ENCODE measurements at regions not wholly inside any gene's neighbourhood (a gene's known extent, or its start where the extent isn't known, plus 50 kb on each side); places are given as distances from the start of the nearest gene placed in this dataset.

GRCh38 chr9:109972026-109972882 is 192.3 kb downstream of the PALM2AKAP2 start:
- Histone ChIP-seq H3K27me3 (no peaks in the 10 kb centered on the region), H3K36me3 (no peaks in the 10 kb centered on the region), H3K9me3 (no peaks in the 10 kb centered on the region), H3K4me3 (no peak overlapping the region), H3K4me1 (peaks cover 0 to 35% (median 10%) of the 10 kb centered on the region in 4 donors), H3K27ac (peak overlapping the region in 2 of 4 donors; percentile 50 to 78)
- peak in 2 of 3 donors; percentile 68 to 75 for DNase-seq
- TF ChIP-seq POLR2A (IDR thresholded peaks at IDR 0.05), result no peak
- TF ChIP-seq, protein P1, sequence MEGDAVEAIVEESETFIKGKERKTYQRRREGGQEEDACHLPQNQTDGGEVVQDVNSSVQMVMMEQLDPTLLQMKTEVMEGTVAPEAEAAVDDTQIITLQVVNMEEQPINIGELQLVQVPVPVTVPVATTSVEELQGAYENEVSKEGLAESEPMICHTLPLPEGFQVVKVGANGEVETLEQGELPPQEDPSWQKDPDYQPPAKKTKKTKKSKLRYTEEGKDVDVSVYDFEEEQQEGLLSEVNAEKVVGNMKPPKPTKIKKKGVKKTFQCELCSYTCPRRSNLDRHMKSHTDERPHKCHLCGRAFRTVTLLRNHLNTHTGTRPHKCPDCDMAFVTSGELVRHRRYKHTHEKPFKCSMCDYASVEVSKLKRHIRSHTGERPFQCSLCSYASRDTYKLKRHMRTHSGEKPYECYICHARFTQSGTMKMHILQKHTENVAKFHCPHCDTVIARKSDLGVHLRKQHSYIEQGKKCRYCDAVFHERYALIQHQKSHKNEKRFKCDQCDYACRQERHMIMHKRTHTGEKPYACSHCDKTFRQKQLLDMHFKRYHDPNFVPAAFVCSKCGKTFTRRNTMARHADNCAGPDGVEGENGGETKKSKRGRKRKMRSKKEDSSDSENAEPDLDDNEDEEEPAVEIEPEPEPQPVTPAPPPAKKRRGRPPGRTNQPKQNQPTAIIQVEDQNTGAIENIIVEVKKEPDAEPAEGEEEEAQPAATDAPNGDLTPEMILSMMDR (IDR thresholded peaks at IDR 0.05), result peak in 2 of 6 experiments; percentile 20 to 35

DNA sequence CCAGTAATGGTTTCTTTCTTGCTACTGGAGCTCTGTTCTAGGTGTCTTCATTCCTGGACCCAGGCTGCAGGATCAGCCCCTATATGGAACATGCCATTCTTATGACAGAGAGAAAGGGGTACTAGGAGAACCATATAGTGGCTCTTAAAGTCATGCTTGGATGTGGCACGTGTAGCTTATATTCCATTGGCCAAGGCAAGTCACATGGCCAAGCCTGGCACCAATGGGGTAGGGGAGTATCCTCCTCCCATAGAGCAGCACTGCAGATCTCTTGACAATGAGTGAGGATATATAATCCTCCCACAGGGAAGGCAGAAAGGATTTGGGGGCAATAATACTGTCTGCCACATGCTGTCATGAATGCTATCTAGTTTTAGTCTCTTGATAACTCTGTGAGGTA is 193.3 kb downstream of the PALM2AKAP2 start:
- no peaks in the 10 kb centered on the region for H3K36me3 ChIP-seq
- H3K27ac ChIP-seq, result peak overlapping the region in 2 of 4 donors; percentile 50 to 78
- no peaks in the 10 kb centered on the region for H3K9me3 ChIP-seq
- H3K4me1 ChIP-seq, result peaks cover 0 to 29% (median 10%) of the 10 kb centered on the region in 4 donors
- no peak for TF ChIP-seq POLR2A (IDR thresholded peaks at IDR 0.05)
- TF ChIP-seq, protein P1 (IDR thresholded peaks at IDR 0.05), result no peak
- DNase-seq, result no peak
- H3K4me3 ChIP-seq, result no peak overlapping the region
- H3K27me3 ChIP-seq, result no peaks in the 10 kb centered on the region

DNA sequence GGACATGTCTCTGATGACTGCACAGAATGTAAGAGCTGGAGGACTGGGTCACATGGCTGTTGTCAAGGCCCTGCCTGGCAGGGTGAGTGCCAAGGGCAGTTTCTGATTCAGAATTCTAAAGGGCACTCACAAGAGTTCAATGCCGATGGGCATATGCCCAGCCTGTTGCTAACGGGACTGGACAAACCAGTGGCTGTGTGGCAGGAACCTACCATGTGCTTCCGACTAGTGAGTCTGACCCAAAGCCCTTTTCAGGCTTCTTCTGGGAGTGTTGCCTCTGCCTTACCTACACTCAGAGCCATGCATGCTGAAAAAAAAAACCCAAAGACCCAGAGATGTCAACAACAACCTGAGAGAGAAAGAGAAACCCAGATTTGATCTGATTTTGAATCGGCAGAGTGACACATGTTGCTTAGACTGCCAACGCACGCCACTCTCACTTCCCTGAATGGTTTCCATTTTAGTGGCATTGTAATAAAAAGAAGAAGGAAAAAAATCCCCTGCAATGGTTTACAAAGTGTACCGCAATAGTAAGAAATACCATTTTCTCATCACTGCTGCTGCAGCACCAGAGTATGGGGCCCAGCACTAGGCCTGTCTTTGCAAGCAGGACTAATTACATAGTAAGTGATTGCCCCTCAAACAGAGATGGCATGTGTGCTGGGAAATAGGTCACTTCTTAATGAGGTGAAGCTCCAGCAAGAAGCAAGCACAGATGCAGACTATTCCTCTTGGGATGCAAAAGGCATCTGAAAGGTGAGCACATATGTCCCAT is 194.3 kb downstream of the PALM2AKAP2 start:
- Histone ChIP-seq H3K9me3 (no peaks in the 10 kb centered on the region), H3K4me3 (no peak overlapping the region), H3K27ac (peak overlapping the region in 3 of 4 donors; percentile 9 to 78 (median 50)), H3K4me1 (peaks cover 0 to 20% (median 6%) of the 10 kb centered on the region in 4 donors), H3K36me3 (no peaks in the 10 kb centered on the region), H3K27me3 (no peaks in the 10 kb centered on the region)
- TF ChIP-seq POLR2A (IDR thresholded peaks at IDR 0.05), result no peak
- TF ChIP-seq, protein P1 (IDR thresholded peaks at IDR 0.05), result no peak
- DNase-seq, result peak in 2 of 3 donors; percentile 75 to 81

DNA sequence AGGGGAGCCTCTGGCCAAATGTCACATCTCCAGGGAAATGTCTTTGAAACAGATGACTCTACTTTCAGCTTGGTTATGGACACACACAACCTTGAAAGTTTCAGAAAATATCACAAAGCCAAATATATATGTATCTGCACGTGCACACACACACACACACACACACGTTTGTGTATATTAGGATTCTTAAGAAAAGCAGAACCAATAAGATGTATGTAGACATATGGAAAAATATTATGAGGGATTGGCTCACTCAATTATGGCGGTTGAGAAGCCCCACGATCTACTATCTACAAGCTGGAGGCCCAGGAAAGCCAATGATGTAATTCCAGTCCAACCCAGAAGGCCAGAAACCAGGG is 194.9 kb downstream of the PALM2AKAP2 start:
- no peak for DNase-seq
- H3K27me3 ChIP-seq, result no peaks in the 10 kb centered on the region
- peak overlapping the region in 2 of 4 donors; percentile 42 to 78 for H3K27ac ChIP-seq
- peaks cover 0 to 16% (median 2%) of the 10 kb centered on the region in 4 donors for H3K4me1 ChIP-seq
- no peak overlapping the region for H3K4me3 ChIP-seq
- H3K36me3 ChIP-seq, result no peaks in the 10 kb centered on the region
- no peaks in the 10 kb centered on the region for H3K9me3 ChIP-seq
- TF ChIP-seq POLR2A (IDR thresholded peaks at IDR 0.05), result no peak
- TF ChIP-seq, protein P1 (IDR thresholded peaks at IDR 0.05), result no peak

DNA sequence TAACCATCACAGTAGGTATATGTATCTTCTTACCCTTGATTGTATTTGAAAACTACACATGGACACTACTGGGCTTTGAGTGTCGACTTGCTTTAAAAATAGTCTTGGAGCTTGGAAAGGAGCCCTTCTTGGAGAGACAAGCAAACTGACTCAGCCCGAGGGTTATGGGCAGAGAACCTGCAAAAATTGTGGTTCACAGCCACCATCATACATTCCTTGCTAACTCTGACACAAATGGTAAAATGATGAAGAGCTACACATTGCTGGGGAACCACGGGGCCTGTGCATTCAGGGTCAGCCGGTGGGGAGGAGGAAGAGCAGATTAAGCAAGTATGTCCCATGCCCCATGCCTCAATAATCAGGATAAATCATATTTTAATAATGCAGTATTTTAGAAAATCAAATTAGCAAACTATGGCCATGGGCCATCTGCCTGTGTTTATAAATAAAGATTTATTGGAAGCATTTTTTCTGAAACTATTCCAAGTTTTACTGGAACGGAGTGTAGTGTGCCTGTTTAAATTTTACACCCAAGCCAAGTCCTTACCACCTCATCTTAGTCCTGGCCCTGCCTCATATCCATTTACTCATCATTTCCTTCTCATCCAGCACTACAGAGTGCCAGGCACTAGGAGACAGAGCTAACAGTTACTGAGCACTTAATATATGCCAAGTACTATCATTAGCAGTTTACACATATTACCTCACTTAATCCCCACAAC is 195.7 kb downstream of the PALM2AKAP2 start:
- H3K27me3 ChIP-seq, result no peaks in the 10 kb centered on the region
- H3K36me3 ChIP-seq, result no peaks in the 10 kb centered on the region
- DNase-seq, result no peak
- H3K4me3 ChIP-seq, result no peak overlapping the region
- no peaks in the 10 kb centered on the region for H3K9me3 ChIP-seq
- TF ChIP-seq, protein P1 (IDR thresholded peaks at IDR 0.05), result no peak
- no peak for TF ChIP-seq POLR2A (IDR thresholded peaks at IDR 0.05)
- H3K27ac ChIP-seq, result peak overlapping the region in 1 of 4 donors; percentile 78
- H3K4me1 ChIP-seq, result peaks cover 0 to 16% (median 2%) of the 10 kb centered on the region in 4 donors
